ENCODE measurements at regions not wholly inside any gene's neighbourhood (a gene's known extent, or its start where the extent isn't known, plus 50 kb on each side); places are given as distances from the start of the nearest gene placed in this dataset.

DNA sequence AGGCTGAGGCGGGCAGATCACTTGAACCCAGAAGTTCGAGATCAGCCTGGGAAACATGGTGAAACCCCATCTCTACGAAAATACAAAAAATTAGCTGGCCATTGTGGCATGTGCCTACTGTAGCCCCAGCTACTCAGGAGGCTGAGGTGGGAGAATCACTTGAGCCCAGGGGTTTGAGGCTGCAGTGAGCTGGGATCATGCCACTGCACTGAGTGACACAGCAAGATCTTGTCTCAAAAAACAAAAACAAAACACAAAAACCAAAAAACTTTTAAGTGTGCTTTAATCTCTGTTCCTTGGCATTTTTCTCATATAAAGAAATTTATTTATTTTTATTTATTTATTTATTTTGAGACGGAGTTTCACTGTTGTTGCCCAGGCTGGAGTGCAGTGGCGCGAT is 208.2 kb downstream of the URB2 start:
- Histone ChIP-seq H3K4me3 (no peak overlapping the region), H3K27ac (replicated peaks in 1 of 4) (no peak overlapping the region), H3K9me3 (no peaks in the 10 kb centered on the region), H3K36me3 (no peaks in the 10 kb centered on the region), H3K4me1 (peaks cover 0 to 4% (median under 1%) of the 10 kb centered on the region in 4 donors), H3K27me3 (no peaks in the 10 kb centered on the region)
- 93% methylated on average over 6 of the region's 6 CpGs for WGBS
- DNase-seq (ENCODE audit: extremely low spot score), result no peak
- intact Hi-C loops (cut with DNase I), result no loop called here
- no peak for TF ChIP-seq POLR2AphosphoS5 (IDR thresholded peaks at IDR 0.05)
- no peak for TF ChIP-seq POLR2A (IDR thresholded peaks at IDR 0.05; ENCODE audit: low read depth)
- TF ChIP-seq, protein P1, sequence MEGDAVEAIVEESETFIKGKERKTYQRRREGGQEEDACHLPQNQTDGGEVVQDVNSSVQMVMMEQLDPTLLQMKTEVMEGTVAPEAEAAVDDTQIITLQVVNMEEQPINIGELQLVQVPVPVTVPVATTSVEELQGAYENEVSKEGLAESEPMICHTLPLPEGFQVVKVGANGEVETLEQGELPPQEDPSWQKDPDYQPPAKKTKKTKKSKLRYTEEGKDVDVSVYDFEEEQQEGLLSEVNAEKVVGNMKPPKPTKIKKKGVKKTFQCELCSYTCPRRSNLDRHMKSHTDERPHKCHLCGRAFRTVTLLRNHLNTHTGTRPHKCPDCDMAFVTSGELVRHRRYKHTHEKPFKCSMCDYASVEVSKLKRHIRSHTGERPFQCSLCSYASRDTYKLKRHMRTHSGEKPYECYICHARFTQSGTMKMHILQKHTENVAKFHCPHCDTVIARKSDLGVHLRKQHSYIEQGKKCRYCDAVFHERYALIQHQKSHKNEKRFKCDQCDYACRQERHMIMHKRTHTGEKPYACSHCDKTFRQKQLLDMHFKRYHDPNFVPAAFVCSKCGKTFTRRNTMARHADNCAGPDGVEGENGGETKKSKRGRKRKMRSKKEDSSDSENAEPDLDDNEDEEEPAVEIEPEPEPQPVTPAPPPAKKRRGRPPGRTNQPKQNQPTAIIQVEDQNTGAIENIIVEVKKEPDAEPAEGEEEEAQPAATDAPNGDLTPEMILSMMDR (IDR thresholded peaks at IDR 0.05), result no peak

DNA sequence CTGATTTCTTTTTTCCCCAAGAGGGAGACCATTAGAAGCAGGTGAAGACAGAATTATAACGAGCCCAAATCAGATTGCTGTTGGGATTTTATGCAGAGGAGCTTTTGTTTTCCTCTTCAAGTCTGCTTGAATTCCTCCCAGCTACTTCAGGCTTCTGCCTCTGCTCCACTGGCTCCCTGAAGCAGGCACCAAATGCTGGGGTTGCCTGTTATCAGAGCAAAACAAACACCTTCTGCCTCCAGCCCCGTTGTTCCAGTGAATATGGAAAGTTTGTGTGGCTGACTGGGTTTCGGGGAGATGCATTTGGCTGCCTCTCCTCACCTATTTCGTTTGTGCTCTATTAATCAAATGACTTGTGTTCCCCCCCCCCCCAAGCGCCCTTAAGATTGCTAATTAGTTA is 209.2 kb downstream of the URB2 start:
- no peak overlapping the region for H3K27ac ChIP-seq (replicated peaks in 1 of 4)
- intact Hi-C loops (cut with DNase I), result no loop called here
- no peaks in the 10 kb centered on the region for H3K27me3 ChIP-seq
- no peak overlapping the region for H3K4me3 ChIP-seq
- TF ChIP-seq, protein P1 (IDR thresholded peaks at IDR 0.05), result no peak
- TF ChIP-seq POLR2A (IDR thresholded peaks at IDR 0.05; ENCODE audit: low read depth) (no peak), EP300 (IDR thresholded peaks at IDR 0.05) (no peak), POLR2AphosphoS5 (IDR thresholded peaks at IDR 0.05) (no peak)
- no peaks in the 10 kb centered on the region for H3K4me1 ChIP-seq
- H3K36me3 ChIP-seq, result no peaks in the 10 kb centered on the region
- WGBS, result 68% methylated on average over 5 of the region's 5 CpGs
- no peak for DNase-seq (ENCODE audit: extremely low spot score)
- no peaks in the 10 kb centered on the region for H3K9me3 ChIP-seq

DNA sequence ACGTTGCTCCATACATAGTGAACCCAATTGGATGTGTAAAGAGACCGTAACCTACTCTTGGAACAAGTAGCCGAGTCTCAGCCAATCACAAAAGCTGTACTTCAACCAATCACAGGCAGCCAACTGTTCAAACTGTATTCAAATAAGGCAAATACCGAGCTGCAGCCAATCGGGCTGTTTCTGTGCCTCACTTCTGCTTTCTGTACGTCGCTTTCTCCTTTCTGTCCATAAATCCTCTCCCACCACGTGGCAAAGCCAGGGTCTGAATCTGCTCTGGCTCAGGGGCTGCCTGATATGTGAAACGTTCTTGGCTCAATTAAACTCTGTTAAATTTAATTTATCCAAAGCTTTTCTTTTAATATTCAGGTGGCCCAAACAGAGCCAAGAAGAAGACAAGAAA is 210.3 kb downstream of the URB2 start:
- no peak overlapping the region for H3K4me3 ChIP-seq
- 68% methylated on average over 9 of the region's 9 CpGs for WGBS
- H3K9me3 ChIP-seq, result no peaks in the 10 kb centered on the region
- no peaks in the 10 kb centered on the region for H3K4me1 ChIP-seq
- H3K36me3 ChIP-seq, result no peaks in the 10 kb centered on the region
- H3K27me3 ChIP-seq, result no peaks in the 10 kb centered on the region
- no peak overlapping the region for H3K27ac ChIP-seq (replicated peaks in 1 of 4)
- no peak for DNase-seq (ENCODE audit: extremely low spot score)
- TF ChIP-seq POLR2A (IDR thresholded peaks at IDR 0.05; ENCODE audit: low read depth), result no peak
- TF ChIP-seq, protein P1 (IDR thresholded peaks at IDR 0.05), result no peak
- no peak for TF ChIP-seq POLR2AphosphoS5 (IDR thresholded peaks at IDR 0.05)
- TF ChIP-seq EP300 (IDR thresholded peaks at IDR 0.05), result no peak
- intact Hi-C loops (cut with DNase I), result no loop called here

DNA sequence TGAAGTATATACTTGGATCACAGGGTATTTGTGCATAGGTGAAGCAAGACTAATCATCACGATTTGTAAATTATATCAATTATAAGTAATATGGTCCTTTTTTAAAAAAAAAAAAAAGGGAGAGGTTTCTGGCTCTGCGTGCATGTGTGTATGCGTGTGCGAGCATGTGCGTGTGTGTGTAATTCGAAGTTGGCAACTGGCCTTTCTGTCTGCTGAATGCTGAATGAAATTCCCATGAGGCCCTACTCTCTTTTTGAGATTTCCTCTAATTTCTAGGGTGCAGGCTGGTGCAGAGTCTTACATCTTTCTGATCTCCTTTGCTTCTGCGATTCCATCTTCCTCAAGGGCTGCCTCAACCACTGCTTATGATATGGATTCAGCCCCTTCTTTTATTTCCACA is 212.2 kb downstream of the URB2 start:
- TF ChIP-seq EP300 (IDR thresholded peaks at IDR 0.05), result no peak
- TF ChIP-seq POLR2AphosphoS5 (IDR thresholded peaks at IDR 0.05), result no peak
- TF ChIP-seq, protein P1 (IDR thresholded peaks at IDR 0.05), result no peak
- TF ChIP-seq POLR2A (IDR thresholded peaks at IDR 0.05; ENCODE audit: low read depth), result no peak
- intact Hi-C loops (cut with DNase I), result no loop called here
- H3K9me3 ChIP-seq, result no peaks in the 10 kb centered on the region
- no peak overlapping the region for H3K4me3 ChIP-seq
- no peak for DNase-seq (ENCODE audit: extremely low spot score)
- no peaks in the 10 kb centered on the region for H3K27me3 ChIP-seq
- no peaks in the 10 kb centered on the region for H3K36me3 ChIP-seq
- H3K27ac ChIP-seq (replicated peaks in 1 of 4), result no peak overlapping the region
- WGBS, result 87% methylated on average over 7 of the region's 7 CpGs
- H3K4me1 ChIP-seq, result no peaks in the 10 kb centered on the region

DNA sequence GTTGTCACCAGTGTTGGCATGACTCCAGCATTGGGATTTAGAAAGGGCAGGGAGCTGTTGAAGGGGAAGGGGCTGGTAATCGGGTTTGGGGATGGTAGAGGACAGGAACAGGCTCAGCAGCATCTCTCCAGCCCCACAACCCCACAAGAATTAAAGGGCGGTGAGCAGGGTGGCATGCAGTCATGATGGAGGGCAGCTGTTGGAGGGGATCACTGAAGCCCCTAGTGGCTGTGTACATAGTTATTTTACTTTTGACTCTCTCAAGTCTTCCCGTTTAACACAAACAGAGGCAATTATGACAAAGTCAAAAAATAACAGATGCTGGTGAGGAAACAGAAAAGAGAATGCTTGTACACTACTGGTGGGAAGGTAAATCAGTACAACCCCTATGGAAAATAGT is 213.8 kb downstream of the URB2 start:
- TF ChIP-seq POLR2AphosphoS5 (IDR thresholded peaks at IDR 0.05) (no peak), POLR2A (IDR thresholded peaks at IDR 0.05; ENCODE audit: low read depth) (no peak), EP300 (IDR thresholded peaks at IDR 0.05) (no peak)
- TF ChIP-seq, protein P1 (IDR thresholded peaks at IDR 0.05), result no peak
- 63% methylated on average over 3 of the region's 3 CpGs for WGBS
- intact Hi-C loops (cut with DNase I), result no loop called here
- no peaks in the 10 kb centered on the region for H3K9me3 ChIP-seq
- H3K36me3 ChIP-seq, result no peaks in the 10 kb centered on the region
- H3K27ac ChIP-seq (replicated peaks in 1 of 4), result no peak overlapping the region
- no peak for DNase-seq (ENCODE audit: extremely low spot score)
- peaks cover 8 to 16% (median 15%) of the 10 kb centered on the region in 4 donors for H3K4me1 ChIP-seq
- no peaks in the 10 kb centered on the region for H3K27me3 ChIP-seq
- no peak overlapping the region for H3K4me3 ChIP-seq

Data from esophagus muscularis mucosa (tissue), 4 donors.